ENCODE measurements at regions not wholly inside any gene's neighbourhood (a gene's known extent, or its start where the extent isn't known, plus 50 kb on each side); places are given as distances from the start of the nearest gene placed in this dataset.

DNA sequence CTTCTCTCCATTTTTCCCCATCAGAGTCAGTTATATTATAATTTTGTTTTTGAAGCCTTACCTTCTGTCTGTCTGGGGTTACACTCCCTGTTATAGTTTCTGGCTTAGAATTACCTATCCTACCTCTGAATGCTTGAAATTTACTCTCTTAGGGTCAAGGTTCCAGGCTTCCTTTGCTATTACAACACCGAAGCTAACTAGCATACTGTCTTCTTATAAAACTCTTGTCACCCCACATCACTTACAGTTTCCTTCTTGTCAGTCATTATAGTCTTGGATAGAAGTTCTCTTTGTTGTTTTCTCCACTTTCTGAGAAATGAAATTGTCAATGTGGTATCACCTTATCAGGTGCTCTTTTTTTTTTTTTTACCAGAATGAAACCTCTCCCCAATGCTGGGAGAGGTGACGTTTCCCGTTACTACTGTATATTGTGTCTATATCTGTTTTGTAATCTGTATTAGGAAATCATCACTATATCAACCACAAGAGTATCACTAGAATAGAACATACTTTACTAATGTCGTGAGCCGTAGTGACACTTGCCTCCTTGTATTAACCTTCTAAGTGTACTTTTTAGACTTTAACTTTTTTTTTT lies 69.2 kb upstream of the PSMA6 start:
- ATAC-seq = no peak

DNA sequence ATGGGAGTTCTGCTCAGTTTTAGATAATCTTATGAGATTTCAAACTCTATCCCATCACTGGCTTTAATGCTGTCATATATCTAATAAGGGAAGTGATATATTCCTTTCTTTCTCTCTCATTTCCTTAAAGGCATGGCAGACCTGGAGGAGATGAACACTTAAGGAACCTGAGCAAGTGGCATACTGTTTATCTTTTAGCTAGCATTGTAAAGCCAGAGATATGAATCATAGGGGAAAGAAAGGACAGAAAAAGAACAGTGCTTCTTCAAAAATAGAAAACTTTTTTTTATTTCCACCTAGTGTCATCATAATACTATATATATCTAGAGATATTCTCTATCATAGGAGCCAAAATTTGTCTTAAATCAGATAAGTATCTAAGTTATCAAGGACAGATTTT lies 68.3 kb upstream of the PSMA6 start:
- ATAC-seq = no peak

DNA sequence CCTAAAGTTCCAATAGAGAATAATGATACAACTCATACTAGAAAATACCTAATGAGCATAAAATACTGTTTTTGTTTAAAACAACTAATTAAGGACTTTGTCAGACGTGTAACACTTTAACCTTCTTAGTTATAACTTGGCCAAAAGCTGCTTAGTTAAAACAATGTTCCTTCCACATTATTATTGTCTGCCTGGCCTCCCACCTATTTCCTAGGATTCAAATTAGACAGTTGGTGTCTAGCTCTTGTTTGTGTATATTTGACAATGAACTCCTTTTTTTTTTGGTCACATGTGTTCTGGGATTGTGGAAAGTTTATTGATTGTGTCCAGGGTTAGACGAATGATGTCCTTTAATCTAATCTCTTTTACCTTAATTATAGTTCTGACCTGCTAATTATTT lies 67.6 kb upstream of the PSMA6 start:
- no peak for ATAC-seq

- no peak for ATAC-seq
Observed at GRCh38 chr14:35229084-35229791, 62.9 kb upstream of the PSMA6 start.

GRCh38 chr14:35229792-35230089 lies 62.4 kb upstream of the PSMA6 start:
- no peak for ATAC-seq

DNA sequence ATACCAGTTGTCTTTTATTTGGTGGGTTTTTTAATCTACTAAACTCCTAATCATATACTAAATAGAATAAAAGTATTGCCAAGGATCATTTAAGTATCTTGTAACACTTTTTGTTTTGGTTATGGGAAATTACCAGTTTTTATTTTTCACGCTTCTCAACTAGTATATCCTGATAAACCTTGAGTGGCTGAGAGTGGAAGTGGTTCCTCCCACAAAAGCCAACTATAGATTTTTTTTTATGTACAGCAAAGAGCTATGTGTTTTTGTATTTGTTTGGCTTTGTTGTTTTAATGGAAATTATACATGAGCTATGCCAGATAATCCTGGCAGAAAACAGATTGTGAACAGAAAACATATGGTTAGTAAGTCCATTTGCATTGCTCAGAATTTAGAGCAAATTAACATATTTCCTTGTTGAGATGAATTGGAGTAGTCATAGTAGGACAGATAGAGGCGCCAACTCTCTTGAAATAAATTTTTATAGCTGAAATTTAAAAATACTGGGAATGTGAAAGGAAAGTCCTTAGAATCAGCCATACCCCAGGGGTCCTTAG lies 60.9 kb upstream of the PSMA6 start:
- ATAC-seq = no peak

DNA sequence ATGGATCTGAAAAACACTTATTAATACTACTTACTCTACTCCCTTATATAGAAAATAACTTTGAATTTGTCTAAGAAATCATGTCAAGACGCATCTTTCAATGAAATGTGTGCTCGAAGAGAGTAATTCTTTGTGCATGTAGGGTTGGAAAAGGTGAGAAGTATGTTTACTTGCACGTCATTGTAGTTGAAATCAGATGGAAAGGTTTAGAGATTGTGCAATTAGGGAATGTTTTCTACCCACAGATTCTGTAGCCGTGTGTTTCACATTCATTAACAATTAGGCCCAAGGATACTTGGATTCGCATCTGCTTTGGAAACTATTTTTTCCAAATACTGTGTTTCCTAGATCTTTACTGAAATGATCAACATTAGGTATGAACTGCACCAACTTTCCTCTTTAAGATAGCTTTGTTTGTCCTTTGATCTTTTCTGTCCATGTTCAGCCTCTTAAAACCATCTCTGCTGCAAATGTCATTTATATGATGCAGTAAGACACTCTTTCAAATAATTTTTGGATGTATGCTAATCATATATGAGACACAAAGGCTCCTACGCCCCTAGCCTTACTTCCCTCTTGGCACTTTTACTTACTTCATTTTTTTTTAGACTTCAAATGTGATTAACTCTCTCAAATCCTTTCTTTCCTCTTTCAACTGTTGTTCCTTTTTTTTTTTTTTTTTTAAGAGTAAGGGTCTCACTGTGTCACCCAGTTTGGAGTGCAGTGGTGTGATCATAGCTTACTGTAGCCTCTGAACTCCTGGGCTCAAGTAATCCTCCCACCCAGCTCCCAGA lies 58.0 kb upstream of the PSMA6 start:
- no peak for ATAC-seq

DNA sequence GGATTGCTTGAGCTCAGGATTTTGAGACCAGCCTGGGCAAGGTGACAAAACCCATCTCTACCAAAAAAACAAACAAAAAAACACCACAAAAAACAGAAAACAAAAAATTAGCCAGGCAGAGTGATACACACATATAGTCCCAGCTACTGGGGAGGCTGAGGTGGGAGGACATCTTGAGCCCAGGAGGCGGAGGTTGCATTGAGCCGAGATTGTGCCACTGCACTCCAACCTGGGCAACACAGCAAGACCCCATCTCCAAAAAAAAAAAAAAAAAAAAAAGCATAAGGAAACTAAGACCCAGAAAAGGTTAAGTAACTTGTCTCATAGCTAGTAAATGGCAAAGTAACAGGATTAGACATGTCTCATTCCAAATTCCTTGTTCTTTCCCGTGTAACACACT lies 56.3 kb upstream of the PSMA6 start:
- ATAC-seq = no peak

DNA sequence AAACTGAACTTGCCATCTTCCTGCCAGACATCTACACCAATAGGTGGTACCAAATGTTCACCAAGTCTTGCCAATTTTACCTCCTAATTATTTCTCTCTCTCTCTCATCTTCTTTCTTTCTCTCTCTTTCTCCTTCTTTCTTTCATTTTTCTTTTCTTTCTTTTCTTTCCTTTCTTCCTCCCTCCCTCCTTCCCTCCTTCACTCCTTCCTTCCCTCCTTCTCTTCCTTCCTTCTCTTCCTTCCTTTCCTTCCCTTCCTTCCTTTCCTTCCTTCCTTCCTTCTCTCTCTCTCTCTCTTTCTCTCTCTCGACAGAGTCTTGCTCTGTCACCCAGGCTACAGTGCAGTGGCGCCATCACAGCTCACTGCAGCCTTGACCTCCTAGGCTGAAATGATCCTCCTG lies 55.4 kb upstream of the PSMA6 start:
- ATAC-seq = no peak

DNA sequence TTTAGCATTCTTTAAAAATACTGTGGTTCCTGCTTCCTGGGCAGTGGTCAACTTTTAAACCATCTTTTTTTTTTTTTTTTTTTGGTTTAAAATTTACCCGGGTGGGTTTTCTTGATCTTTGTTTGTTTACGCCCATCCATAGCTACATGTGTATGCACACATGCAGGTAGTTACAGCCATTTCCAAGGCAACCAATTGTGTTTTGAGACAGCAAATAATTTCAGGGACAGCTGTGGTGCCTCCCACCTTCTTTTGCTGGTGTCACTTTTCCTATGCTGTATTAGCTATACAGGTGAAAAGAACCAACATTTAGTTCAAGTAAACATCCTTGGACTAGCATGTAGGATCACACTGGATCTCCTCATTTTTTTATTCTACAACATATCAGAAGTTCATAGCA lies 52.0 kb upstream of the PSMA6 start:
- ATAC-seq = no peak
